Activated T-helper 2 cell treated with anti-CD3 and anti-CD28 coated beads, Interferon-gamma antibody, Interleukin-2, Interleukin-4, amounts not matched to agents 10 μg/mL and 5 μg/mL and 100 μg/mL, durations not matched to agents 14 hours and 24 hours and 36 hours (primary cell): ENCODE measurements at regions not wholly inside any gene's neighbourhood (a gene's known extent, or its start where the extent isn't known, plus 50 kb on each side); places are given as distances from the start of the nearest gene placed in this dataset.
A peak's percentile ranks its signal among the peaks of the same experiment; 100 is the strongest.

ENCODE experiments used
- DNase-seq: peaks from one replicate; pipeline ENCODE4 v3.0.0; 2021; ENCODE audit warnings: low spot score
- H3K27ac Mint-ChIP-seq: one replicate; pipeline ENCODE4 v1.8.0; 2021; ENCODE audit warnings: mixed read lengths
- H3K27me3 Mint-ChIP-seq: one replicate; pipeline ENCODE4 v1.8.0; 2021; ENCODE audit warnings: low read depth, mixed read lengths
- H3K36me3 Mint-ChIP-seq: one replicate; pipeline ENCODE4 v1.8.0; 2021; ENCODE audit warnings: low read depth, mixed read lengths
- H3K4me1 Mint-ChIP-seq: one replicate; pipeline ENCODE4 v1.8.0; 2021; ENCODE audit warnings: low read depth, mixed read lengths
- H3K4me3 Mint-ChIP-seq: one replicate; pipeline ENCODE4 v1.8.0; 2021; ENCODE audit warnings: low read depth, mild to moderate bottlenecking, moderate library complexity, mixed read lengths
- H3K9me3 Mint-ChIP-seq: one replicate; pipeline ENCODE4 v1.8.0; 2021; ENCODE audit warnings: mixed read lengths
- intact Hi-C: fragments of 100-400 bp; cut with micrococcal nuclease; formaldehyde crosslinking; loops from one replicate; pipeline ENCODE4 v1.15.1; 2023

GRCh38 chr12:127063339-127064072 is 1203.5 kb upstream of the TMEM132C start:
- Mint-ChIP-seq H3K4me3 (no peak overlapping the region), H3K9me3 (no peaks in the 10 kb centered on the region), H3K4me1 (no peaks in the 10 kb centered on the region), H3K27me3 (no peaks in the 10 kb centered on the region), H3K36me3 (no peaks in the 10 kb centered on the region), H3K27ac (no peak overlapping the region)
- intact Hi-C loops = no loop called here
- no peak for DNase-seq

- H3K4me1 Mint-ChIP-seq = no peaks in the 10 kb centered on the region
- no peaks in the 10 kb centered on the region for H3K27me3 Mint-ChIP-seq
- H3K36me3 Mint-ChIP-seq = no peaks in the 10 kb centered on the region
- H3K27ac Mint-ChIP-seq = no peak overlapping the region
- intact Hi-C loops = no loop called here
- no peak for DNase-seq
- H3K4me3 Mint-ChIP-seq = no peak overlapping the region
- H3K9me3 Mint-ChIP-seq = no peaks in the 10 kb centered on the region
These were observed 1202.8 kb upstream of the TMEM132C start for GRCh38 chr12:127064207-127064606.

GRCh38 chr12:127065595-127065994 is 1201.4 kb upstream of the TMEM132C start:
- no peak overlapping the region for H3K4me3 Mint-ChIP-seq
- intact Hi-C loops = no loop called here

GRCh38 chr12:127070515-127071157 is 1196.3 kb upstream of the TMEM132C start:
- H3K27ac Mint-ChIP-seq = no peak overlapping the region
- intact Hi-C loops = no loop called here
- no peaks in the 10 kb centered on the region for H3K9me3 Mint-ChIP-seq
- H3K27me3 Mint-ChIP-seq = peaks cover 11% of the 10 kb centered on the region
- H3K4me1 Mint-ChIP-seq = no peaks in the 10 kb centered on the region
- no peak overlapping the region for H3K4me3 Mint-ChIP-seq
- H3K36me3 Mint-ChIP-seq = no peaks in the 10 kb centered on the region
- DNase-seq = no peak

More at GRCh38 chr12:127065595-127065994, 1201.4 kb upstream of the TMEM132C start:
- Mint-ChIP-seq H3K27me3 (no peaks in the 10 kb centered on the region), H3K36me3 (no peaks in the 10 kb centered on the region), H3K9me3 (no peaks in the 10 kb centered on the region), H3K4me1 (no peaks in the 10 kb centered on the region), H3K27ac (no peak overlapping the region)
- no peak for DNase-seq

GRCh38 chr12:127074161-127074560 is 1192.8 kb upstream of the TMEM132C start:
- DNase-seq = no peak
- Mint-ChIP-seq H3K27me3 (peaks cover 19% of the 10 kb centered on the region), H3K4me3 (no peak overlapping the region), H3K4me1 (no peaks in the 10 kb centered on the region), H3K27ac (no peak overlapping the region), H3K9me3 (no peaks in the 10 kb centered on the region), H3K36me3 (no peaks in the 10 kb centered on the region)
- intact Hi-C loops = no loop called here

GRCh38 chr12:127075981-127076380 is 1191.0 kb upstream of the TMEM132C start:
- Mint-ChIP-seq H3K36me3 (no peaks in the 10 kb centered on the region), H3K9me3 (no peaks in the 10 kb centered on the region), H3K4me3 (no peak overlapping the region), H3K27me3 (peaks cover 19% of the 10 kb centered on the region), H3K4me1 (no peaks in the 10 kb centered on the region), H3K27ac (no peak overlapping the region)
- DNase-seq = no peak
- intact Hi-C loops = no loop called here

GRCh38 chr12:127077262-127078045 is 1189.5 kb upstream of the TMEM132C start:
- peaks cover 19% of the 10 kb centered on the region for H3K27me3 Mint-ChIP-seq
- no peak overlapping the region for H3K4me3 Mint-ChIP-seq
- intact Hi-C loops = no loop called here
- no peak for DNase-seq
- H3K4me1 Mint-ChIP-seq = no peaks in the 10 kb centered on the region
- no peaks in the 10 kb centered on the region for H3K36me3 Mint-ChIP-seq
- H3K27ac Mint-ChIP-seq = no peak overlapping the region
- no peaks in the 10 kb centered on the region for H3K9me3 Mint-ChIP-seq

- Mint-ChIP-seq H3K4me3 (no peak overlapping the region), H3K9me3 (no peaks in the 10 kb centered on the region), H3K4me1 (peaks cover 7% of the 10 kb centered on the region), H3K36me3 (no peaks in the 10 kb centered on the region), H3K27ac (no peak overlapping the region), H3K27me3 (peaks cover 19% of the 10 kb centered on the region)
- DNase-seq = no peak
- intact Hi-C loops = no loop called here
These were observed 1188.2 kb upstream of the TMEM132C start for GRCh38 chr12:127078577-127079350.

GRCh38 chr12:127079636-127080035 is 1187.3 kb upstream of the TMEM132C start:
- Mint-ChIP-seq H3K4me3 (no peak overlapping the region), H3K27ac (no peak overlapping the region), H3K27me3 (peaks cover 16% of the 10 kb centered on the region), H3K4me1 (peaks cover 10% of the 10 kb centered on the region), H3K9me3 (no peaks in the 10 kb centered on the region), H3K36me3 (no peaks in the 10 kb centered on the region)
- DNase-seq = no peak
- intact Hi-C loops = loop anchor here (10.0 kb wide), 1 partner anchor 85 kb away; no protein-coding TSS in a partner anchor

GRCh38 chr12:127081058-127081457 is 1185.9 kb upstream of the TMEM132C start:
- no peaks in the 10 kb centered on the region for H3K36me3 Mint-ChIP-seq
- H3K4me3 Mint-ChIP-seq = no peak overlapping the region
- no peak for DNase-seq
- H3K27me3 Mint-ChIP-seq = peaks cover 7% of the 10 kb centered on the region
- H3K9me3 Mint-ChIP-seq = no peaks in the 10 kb centered on the region
- H3K27ac Mint-ChIP-seq = no peak overlapping the region
- H3K4me1 Mint-ChIP-seq = peaks cover 10% of the 10 kb centered on the region
- intact Hi-C loops = loop anchor here (10.0 kb wide), 1 partner anchor 84 kb away; no protein-coding TSS in a partner anchor

GRCh38 chr12:127083008-127083949 is 1183.7 kb upstream of the TMEM132C start:
- peak; percentile 11 for DNase-seq
- no peaks in the 10 kb centered on the region for H3K9me3 Mint-ChIP-seq
- no peak overlapping the region for H3K27ac Mint-ChIP-seq
- peaks cover 2% of the 10 kb centered on the region for H3K27me3 Mint-ChIP-seq
- intact Hi-C loops = loop anchor here (10.0 kb wide), 1 partner anchor 82 kb away; no protein-coding TSS in a partner anchor
- H3K36me3 Mint-ChIP-seq = no peaks in the 10 kb centered on the region
- H3K4me1 Mint-ChIP-seq = peaks cover 10% of the 10 kb centered on the region
- H3K4me3 Mint-ChIP-seq = peak overlapping the region; percentile 60
